Muscle layer of colon (tissue), 2 donors: ENCODE measurements at regions not wholly inside any gene's neighbourhood (a gene's known extent, or its start where the extent isn't known, plus 50 kb on each side); places are given as distances from the start of the nearest gene placed in this dataset.

Source experiments
- H3K27ac ChIP-seq: one replicate; pipeline ENCODE4 v1.7.0; 2013; ENCODE audit warnings: low read depth, mild to moderate bottlenecking, low read length, moderate library complexity
- H3K27me3 ChIP-seq, 2 donors: one replicate each; pipeline ENCODE4 v1.7.0; 2013; ENCODE audit warnings: low read length in 2 of 2, mild to moderate bottlenecking in 2 of 2; ENCODE audit not compliant: insufficient read depth in 2 of 2, control insufficient read depth in 1 of 2
- H3K36me3 ChIP-seq: one replicate; pipeline ENCODE4 v1.7.0; 2013; ENCODE audit warnings: mild to moderate bottlenecking, low read length; ENCODE audit not compliant: insufficient read depth
- H3K4me1 ChIP-seq: one replicate; pipeline ENCODE4 v1.7.0; 2013; ENCODE audit warnings: mild to moderate bottlenecking, low read length; ENCODE audit not compliant: insufficient read depth
- H3K4me3 ChIP-seq, 2 donors: one replicate each; pipeline ENCODE4 v1.7.0; 2013; ENCODE audit warnings: low read length in 2 of 2, low read depth in 1 of 2, mild to moderate bottlenecking in 1 of 2, moderate library complexity in 1 of 2
- H3K9ac ChIP-seq: one replicate; pipeline ENCODE4 v1.7.0; 2013; ENCODE audit warnings: low read length
- H3K9me3 ChIP-seq: one replicate; pipeline ENCODE4 v1.7.0; 2013; ENCODE audit warnings: mild to moderate bottlenecking, low read length
- donor health status: abdominal sarcoma.
- donor health status: Adenocarcinoma of cecum.

- Histone ChIP-seq H3K4me3 (no peak overlapping the region), H3K9ac (no peak overlapping the region), H3K27ac (no peak overlapping the region), H3K27me3 (no peaks in the 10 kb centered on the region), H3K36me3 (no peaks in the 10 kb centered on the region), H3K4me1 (no peaks in the 10 kb centered on the region), H3K9me3 (no peaks in the 10 kb centered on the region)
Measured at GRCh38 chr5:174359071-174359470, 313.6 kb downstream of the NSG2 start.

GRCh38 chr5:174362514-174362913 is 317.0 kb downstream of the NSG2 start:
- Histone ChIP-seq H3K27me3 (no peaks in the 10 kb centered on the region), H3K4me1 (no peaks in the 10 kb centered on the region), H3K4me3 (no peak overlapping the region), H3K9me3 (no peaks in the 10 kb centered on the region), H3K9ac (no peak overlapping the region), H3K27ac (no peak overlapping the region), H3K36me3 (no peaks in the 10 kb centered on the region)

- Histone ChIP-seq H3K4me1 (no peaks in the 10 kb centered on the region), H3K4me3 (no peak overlapping the region), H3K27ac (no peak overlapping the region), H3K27me3 (no peaks in the 10 kb centered on the region), H3K9me3 (no peaks in the 10 kb centered on the region), H3K36me3 (no peaks in the 10 kb centered on the region), H3K9ac (no peak overlapping the region)
Measured at GRCh38 chr5:174363934-174364333, 318.4 kb downstream of the NSG2 start.

GRCh38 chr5:174364676-174365075 is 319.2 kb downstream of the NSG2 start:
- H3K4me3 ChIP-seq: no peak overlapping the region
- no peaks in the 10 kb centered on the region for H3K36me3 ChIP-seq
- no peak overlapping the region for H3K9ac ChIP-seq
- no peaks in the 10 kb centered on the region for H3K9me3 ChIP-seq
- no peaks in the 10 kb centered on the region for H3K27me3 ChIP-seq
- no peak overlapping the region for H3K27ac ChIP-seq
- no peaks in the 10 kb centered on the region for H3K4me1 ChIP-seq

GRCh38 chr5:174371600-174372094 is 326.1 kb downstream of the NSG2 start:
- no peaks in the 10 kb centered on the region for H3K27me3 ChIP-seq
- no peak overlapping the region for H3K4me3 ChIP-seq
- H3K9me3 ChIP-seq: no peaks in the 10 kb centered on the region
- no peak overlapping the region for H3K27ac ChIP-seq
- no peak overlapping the region for H3K9ac ChIP-seq
- H3K4me1 ChIP-seq: no peaks in the 10 kb centered on the region
- no peaks in the 10 kb centered on the region for H3K36me3 ChIP-seq

- no peaks in the 10 kb centered on the region for H3K4me1 ChIP-seq
- no peak overlapping the region for H3K4me3 ChIP-seq
- H3K27me3 ChIP-seq: no peaks in the 10 kb centered on the region
- no peaks in the 10 kb centered on the region for H3K36me3 ChIP-seq
- H3K9ac ChIP-seq: no peak overlapping the region
- no peaks in the 10 kb centered on the region for H3K9me3 ChIP-seq
- no peak overlapping the region for H3K27ac ChIP-seq
Measured at GRCh38 chr5:174374206-174374605, 328.7 kb downstream of the NSG2 start.

GRCh38 chr5:174376056-174376455 is 330.6 kb downstream of the NSG2 start:
- Histone ChIP-seq H3K4me3 (no peak overlapping the region), H3K4me1 (no peaks in the 10 kb centered on the region), H3K27me3 (no peaks in the 10 kb centered on the region), H3K9ac (no peak overlapping the region), H3K9me3 (no peaks in the 10 kb centered on the region), H3K36me3 (no peaks in the 10 kb centered on the region), H3K27ac (no peak overlapping the region)

DNA sequence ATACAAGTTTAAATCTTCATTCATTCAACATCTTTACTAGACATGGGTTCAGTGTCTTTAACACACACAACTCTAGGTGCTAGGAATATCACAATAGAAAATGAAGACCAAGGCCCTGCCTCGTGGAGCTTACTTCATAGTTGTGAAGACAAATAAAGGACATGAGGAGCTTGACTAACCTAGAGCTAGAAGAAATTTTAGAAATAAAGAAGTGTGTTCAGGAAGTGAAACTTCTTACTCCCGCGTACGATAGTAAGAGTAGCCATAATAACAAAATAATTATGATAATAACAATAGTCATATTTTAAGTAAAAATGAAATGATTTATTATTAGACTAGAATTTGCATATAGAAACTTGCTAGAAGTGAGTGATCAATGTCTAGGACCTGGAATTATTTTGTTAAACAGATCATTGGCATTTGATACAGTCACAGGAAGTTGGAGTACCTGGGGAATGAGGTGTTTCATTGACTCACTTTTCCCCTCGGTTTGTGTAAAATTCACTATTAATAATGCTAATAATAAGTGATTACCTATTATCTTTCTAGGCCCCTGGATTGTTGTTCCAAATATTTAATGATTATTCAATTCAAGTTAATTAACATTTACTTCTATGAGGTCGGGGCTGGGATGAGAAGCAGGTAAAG is 331.3 kb downstream of the NSG2 start:
- Histone ChIP-seq H3K36me3 (no peaks in the 10 kb centered on the region), H3K9ac (no peak overlapping the region), H3K27ac (no peak overlapping the region), H3K4me3 (no peak overlapping the region), H3K9me3 (no peaks in the 10 kb centered on the region), H3K27me3 (no peaks in the 10 kb centered on the region), H3K4me1 (no peaks in the 10 kb centered on the region)

DNA sequence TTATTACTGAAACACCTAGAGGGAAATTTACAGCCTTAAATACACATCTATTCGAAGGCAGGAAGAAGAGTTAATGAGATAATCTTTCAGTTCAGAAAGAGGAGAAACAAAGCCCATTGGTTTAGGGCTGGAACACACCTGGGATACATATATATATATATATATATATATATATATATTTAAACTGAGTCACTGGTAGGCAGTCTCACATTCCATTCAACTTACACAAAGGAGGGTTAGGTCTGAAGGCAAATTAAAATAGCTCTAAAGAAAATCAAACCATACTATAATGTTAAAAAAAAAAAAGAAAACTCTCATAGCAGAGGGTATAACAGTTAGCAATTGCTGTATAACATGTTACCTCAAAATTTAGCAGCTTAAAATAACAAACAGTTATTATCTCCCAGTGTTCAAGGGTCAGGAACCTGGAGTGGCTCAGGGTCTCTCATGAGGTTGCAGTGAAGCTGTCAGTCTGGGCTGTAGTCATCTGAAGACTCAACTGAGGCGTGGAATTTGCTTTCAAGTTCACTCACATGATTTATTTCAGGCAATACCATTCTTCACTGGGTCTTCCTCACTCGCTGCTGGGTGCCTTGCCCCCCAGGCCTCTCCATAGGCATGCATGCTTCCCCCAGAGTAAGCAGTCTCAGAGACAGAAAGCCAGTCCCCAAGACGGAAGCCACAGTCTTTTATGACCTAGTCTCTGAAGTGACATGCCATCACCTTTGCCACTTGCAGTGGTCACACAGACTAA is 332.8 kb downstream of the NSG2 start:
- no peaks in the 10 kb centered on the region for H3K9me3 ChIP-seq
- no peak overlapping the region for H3K27ac ChIP-seq
- no peaks in the 10 kb centered on the region for H3K27me3 ChIP-seq
- H3K4me1 ChIP-seq: no peaks in the 10 kb centered on the region
- no peak overlapping the region for H3K9ac ChIP-seq
- H3K4me3 ChIP-seq: no peak overlapping the region
- no peaks in the 10 kb centered on the region for H3K36me3 ChIP-seq

- Histone ChIP-seq H3K9ac (no peak overlapping the region), H3K27ac (no peak overlapping the region), H3K4me3 (no peak overlapping the region), H3K4me1 (no peaks in the 10 kb centered on the region), H3K27me3 (no peaks in the 10 kb centered on the region), H3K36me3 (no peaks in the 10 kb centered on the region), H3K9me3 (no peaks in the 10 kb centered on the region)
Measured at GRCh38 chr5:174380311-174380710, 334.8 kb downstream of the NSG2 start.

- Histone ChIP-seq H3K4me3 (no peak overlapping the region), H3K9ac (no peak overlapping the region), H3K36me3 (no peaks in the 10 kb centered on the region), H3K4me1 (no peaks in the 10 kb centered on the region), H3K27ac (no peak overlapping the region), H3K9me3 (no peaks in the 10 kb centered on the region), H3K27me3 (no peaks in the 10 kb centered on the region)
Measured at GRCh38 chr5:174381241-174381640, 335.7 kb downstream of the NSG2 start.
